HepG2 (cell line): ENCODE measurements at regions not wholly inside any gene's neighbourhood (a gene's known extent, or its start where the extent isn't known, plus 50 kb on each side); places are given as distances from the start of the nearest gene placed in this dataset.

Experiments used
- BHLHE40 ChIP-seq: IDR thresholded peaks from 2 replicates; pipeline ENCODE4 v1.6.1; 2011; ENCODE audit warnings: low read length, improper control_type of control experiment
- CHD4 ChIP-seq: fragments of 200-600 bp; sonication (generic); IDR thresholded peaks from 2 replicates; pipeline ENCODE4 v1.7.0; 2017; ENCODE audit warnings: mild to moderate bottlenecking, low read length, borderline replicate concordance
- CREB1 ChIP-seq, 2 experiments: fragments of 450-650 bp in 1 of 2; IDR thresholded peaks; 2 replicates each; pipeline ENCODE4 v1.6.1; 2016 to 2017; ENCODE audit warnings: control low read depth in 1 of 2, mild to moderate bottlenecking in 1 of 2, missing compliant biosample characterization in 1 of 2, missing genetic modification characterization in 1 of 2
- EP300 ChIP-seq, 3 experiments: sonication (generic) in 1 of 3; formaldehyde crosslinking in 1 of 3; IDR thresholded peaks; 2 replicates each; pipeline versions ENCODE4 v1.5.1 to v1.6.1; 2011 to 2020; ENCODE audit warnings: low read depth in 2 of 3, low read length in 2 of 3, borderline replicate concordance in 1 of 3, improper control_type of control experiment in 1 of 3, mild to moderate bottlenecking in 1 of 3, missing genetic modification reagents in 1 of 3, moderate library complexity in 1 of 3
- MAZ ChIP-seq, 2 experiments: sonication (generic) in 1 of 2; formaldehyde crosslinking in 1 of 2; IDR thresholded peaks; 2 replicates each; pipeline versions ENCODE4 v1.5.0 to v1.6.1; 2012 to 2020; ENCODE audit warnings: low read depth in 2 of 2, mild to moderate bottlenecking in 2 of 2, borderline replicate concordance in 1 of 2, improper control_type of control experiment in 1 of 2, low read length in 1 of 2, missing genetic modification reagents in 1 of 2, moderate library complexity in 1 of 2
- RXRA ChIP-seq: sonication (generic); formaldehyde crosslinking; IDR thresholded peaks from 2 replicates; pipeline ENCODE4 v1.5.1; 2020; ENCODE audit warnings: missing genetic modification reagents
- SRF ChIP-seq: IDR thresholded peaks from 2 replicates; pipeline ENCODE4 v1.6.1; 2011; ENCODE audit warnings: mild to moderate bottlenecking, low read depth, low read length, moderate library complexity
- TAF1 ChIP-seq: sonication (generic); formaldehyde crosslinking; IDR thresholded peaks from 2 replicates; pipeline ENCODE4 v1.4.0; 2020; ENCODE audit warnings: missing genetic modification reagents
- XBP1 ChIP-seq: sonication (generic); formaldehyde crosslinking; IDR thresholded peaks from 2 replicates; pipeline ENCODE4 v1.5.0; 2020; ENCODE audit warnings: missing genetic modification reagents
- ZNF235 ChIP-seq: sonication (generic); formaldehyde crosslinking; IDR thresholded peaks from 2 replicates; pipeline ENCODE4 v1.8.1; 2023; ENCODE audit warnings: mild to moderate bottlenecking, missing genetic modification reagents, borderline replicate concordance
- ZNF275 ChIP-seq: sonication (generic); formaldehyde crosslinking; IDR thresholded peaks from 2 replicates; pipeline ENCODE4 v1.8.0; 2022; ENCODE audit warnings: missing genetic modification reagents, mild to moderate bottlenecking, inconsistent platforms, borderline replicate concordance
- ZNF747 ChIP-seq: sonication (generic); formaldehyde crosslinking; IDR thresholded peaks from 2 replicates; pipeline ENCODE4 v1.8.1; 2023; ENCODE audit warnings: missing genetic modification reagents, mild to moderate bottlenecking, borderline replicate concordance
- ZNF768 ChIP-seq: sonication (generic); formaldehyde crosslinking; IDR thresholded peaks from 2 replicates; pipeline ENCODE4 v1.4.0; 2020; ENCODE audit warnings: missing genetic modification reagents

- TF ChIP-seq BHLHE40 (no peak), EP300 (IDR thresholded peaks at IDR 0.05; ENCODE audit: low read depth in 2 of 2, low read length in 2 of 2) (no peak), EP300 (CRISPR knock-in tag; IDR thresholded peaks at IDR 0.05; ENCODE audit: borderline replicate concordance) (no peak), CREB1 (IDR thresholded peaks at IDR 0.05) (no peak), CREB1 (CRISPR knock-in tag; IDR thresholded peaks at IDR 0.05) (no peak), XBP1 (no peak), CHD4 (no peak), ZNF768 (no peak), RXRA (CRISPR knock-in tag) (no peak), ZNF275 (CRISPR knock-in tag) (no peak), SRF (no peak), ZNF747 (CRISPR knock-in tag) (no peak), MAZ (IDR thresholded peaks at IDR 0.05; ENCODE audit: borderline replicate concordance, low read depth, low read length) (no peak), MAZ (CRISPR knock-in tag; IDR thresholded peaks at IDR 0.05; ENCODE audit: low read depth) (no peak), ZNF235 (CRISPR knock-in tag) (no peak), TAF1 (CRISPR knock-in tag) (no peak)
Observed at GRCh38 chr1:38560457-38560856, 299.1 kb downstream of the RRAGC start.
